IPS DF 4.7 (cell line): ENCODE measurements at regions not wholly inside any gene's neighbourhood (a gene's known extent, or its start where the extent isn't known, plus 50 kb on each side); places are given as distances from the start of the nearest gene placed in this dataset.
"Not testable (repeated sequence)": the region's sequence is repeated elsewhere in the genome, so short reads cannot be mapped to it uniquely, and the experiment has no call there.

Experiments
- DNase-seq: peaks from one replicate; pipeline ENCODE4 v3.0.0-alpha.2; 2013; ENCODE audit warnings: low spot score; ENCODE audit errors: extremely low read depth

DNA sequence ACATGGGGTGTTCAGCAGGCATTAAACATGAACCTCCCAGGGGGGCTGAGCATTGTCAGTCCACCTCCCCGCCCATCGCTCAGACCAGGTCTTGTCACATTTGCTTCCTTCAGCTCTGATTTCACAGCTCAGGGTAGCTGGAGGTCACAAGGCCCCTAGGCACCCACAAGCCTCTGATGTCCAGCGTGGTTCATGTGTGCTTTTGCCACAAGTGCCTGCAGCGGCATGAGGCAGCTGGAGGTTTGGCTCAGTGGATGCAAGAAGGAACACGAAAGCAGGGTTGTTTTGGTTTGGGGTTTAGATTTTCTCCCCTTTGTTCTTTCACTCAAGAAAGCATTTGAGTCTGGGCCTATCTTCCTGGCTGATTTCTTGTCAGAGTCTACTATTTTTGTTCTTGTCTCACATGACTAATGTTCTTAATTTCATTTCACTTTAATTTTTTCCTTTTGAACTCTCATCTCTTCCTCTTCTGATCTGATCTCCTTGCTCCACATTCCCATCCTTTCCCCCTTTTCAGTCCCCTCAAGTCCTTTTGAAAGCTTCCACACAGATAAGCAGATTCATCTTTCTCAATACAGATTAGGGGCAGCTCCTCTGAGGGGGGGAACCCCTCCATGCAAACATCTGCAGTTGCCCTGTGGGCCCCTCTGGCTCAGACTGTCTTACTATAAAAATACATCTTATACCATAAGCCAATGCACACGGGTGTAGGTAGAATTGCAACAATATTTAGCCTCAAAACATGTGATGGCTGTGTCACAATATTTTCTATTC, 68.1 kb upstream of the CEP85L start:
- DNase-seq, result no peak

DNA sequence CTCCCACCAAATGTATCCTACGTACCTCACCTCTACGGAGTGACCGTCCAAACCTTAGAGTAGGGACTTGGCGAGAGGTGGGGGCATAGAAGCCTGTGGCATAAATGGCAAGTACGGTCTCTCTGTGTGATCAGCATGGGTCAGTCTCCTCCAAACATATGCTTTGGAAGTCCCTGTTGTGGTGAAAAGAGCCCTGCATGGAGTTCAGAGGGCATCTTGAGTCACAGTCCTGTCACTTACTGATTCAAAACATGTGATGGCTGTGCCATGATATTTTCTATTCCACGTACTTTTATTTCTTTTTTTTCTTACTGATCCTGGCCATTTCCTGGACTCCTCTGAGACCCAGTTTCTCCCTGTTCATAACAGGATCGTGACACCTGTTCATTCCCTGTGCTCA, 67.5 kb upstream of the CEP85L start:
- no peak for DNase-seq

DNA sequence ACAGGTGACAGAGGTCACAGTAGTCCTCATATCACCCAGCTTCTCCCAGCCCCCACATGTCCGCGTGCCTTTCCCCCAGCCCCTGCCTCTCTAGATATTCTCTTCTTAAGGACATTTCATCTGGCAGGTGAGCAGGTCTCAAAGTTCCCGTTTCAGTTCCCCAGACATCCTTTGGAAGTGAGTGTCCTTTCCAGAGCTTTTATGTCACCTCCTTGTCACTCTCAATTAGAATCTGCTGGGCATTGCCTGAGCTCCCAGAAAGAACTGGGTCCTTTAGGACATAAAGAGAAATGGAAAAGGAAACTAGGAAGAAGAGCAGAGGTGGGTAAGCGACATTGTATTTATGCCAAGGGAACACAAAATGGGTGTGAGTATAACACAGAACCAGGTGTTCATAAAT, 66.9 kb upstream of the CEP85L start:
- DNase-seq, result no peak

DNA sequence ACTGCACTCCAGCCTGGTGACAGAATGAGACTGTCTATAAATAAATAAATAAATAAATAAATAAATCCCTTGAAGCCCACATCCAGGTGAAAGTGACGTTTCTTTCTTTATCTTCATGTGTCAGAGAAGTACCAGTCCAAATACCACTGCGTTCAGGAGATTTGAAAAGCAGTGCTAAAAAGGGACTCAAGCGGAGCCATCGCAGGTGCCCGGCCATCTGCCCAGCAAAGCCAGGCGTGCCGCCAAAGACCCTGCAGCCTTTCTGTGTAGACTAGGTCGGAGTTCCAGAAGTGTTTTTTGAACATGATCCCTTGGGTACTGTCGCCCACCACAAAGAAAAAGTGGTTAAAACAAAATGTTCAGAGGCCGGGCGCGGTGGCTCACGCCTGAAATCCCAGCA, 65.7 kb upstream of the CEP85L start:
- DNase-seq, result no peak

DNA sequence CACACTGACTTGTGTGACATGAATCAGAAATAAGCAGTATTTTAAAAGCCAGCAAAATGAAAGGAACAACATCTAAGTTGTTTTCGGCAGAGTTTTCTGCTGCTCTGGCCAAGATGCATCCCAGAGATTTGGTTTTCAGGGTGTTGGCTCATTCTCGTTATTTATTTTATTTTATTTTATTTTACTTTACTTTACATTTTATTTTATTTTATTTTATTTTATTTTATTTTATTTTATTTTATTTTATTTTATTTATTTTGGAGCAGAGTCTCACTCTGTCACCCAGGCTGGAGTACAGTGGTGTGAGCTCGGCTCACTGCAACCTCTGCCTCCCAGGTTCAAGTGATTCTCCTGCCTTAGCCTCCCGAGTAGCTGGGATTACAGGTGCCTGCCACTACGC, 64.5 kb upstream of the CEP85L start:
- not testable (repeated sequence) for DNase-seq

DNA sequence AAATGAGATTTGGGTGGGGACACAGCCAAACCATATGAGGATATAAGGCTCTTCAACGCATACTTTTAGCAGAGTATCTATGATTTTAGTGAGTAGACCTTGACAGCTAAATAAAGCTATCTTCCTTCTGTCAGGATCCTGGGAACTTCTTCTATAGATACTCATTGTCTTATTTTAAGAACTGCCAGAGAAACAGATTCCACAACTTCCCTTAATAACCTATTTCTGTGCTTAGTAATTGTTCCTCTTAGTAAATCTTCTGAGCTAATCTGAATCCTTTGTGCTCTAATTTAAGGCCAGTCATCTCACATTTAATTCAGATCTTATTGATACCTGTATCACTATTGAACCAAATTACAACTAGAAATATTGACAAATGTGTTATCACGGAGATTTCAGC, 64.0 kb upstream of the CEP85L start:
- DNase-seq, result no peak

DNA sequence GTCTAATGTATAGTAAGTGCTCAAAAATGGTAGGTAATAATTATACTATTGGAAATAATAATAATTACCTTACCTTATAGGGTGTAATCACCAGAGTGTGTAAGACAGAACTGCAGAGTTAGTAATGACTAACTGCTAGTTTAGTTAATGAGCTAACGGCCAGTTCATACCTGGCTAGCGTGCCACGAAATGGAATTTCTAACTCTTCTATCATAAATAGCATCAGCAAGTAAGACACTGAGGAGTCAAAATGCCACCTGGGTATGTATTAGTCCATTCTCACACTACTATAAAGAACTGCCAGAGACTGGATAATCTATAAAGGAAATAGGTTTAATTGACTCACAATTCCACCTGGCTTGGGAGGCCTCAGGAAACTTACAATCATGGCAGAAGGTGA, 63.4 kb upstream of the CEP85L start:
- DNase-seq, result no peak

DNA sequence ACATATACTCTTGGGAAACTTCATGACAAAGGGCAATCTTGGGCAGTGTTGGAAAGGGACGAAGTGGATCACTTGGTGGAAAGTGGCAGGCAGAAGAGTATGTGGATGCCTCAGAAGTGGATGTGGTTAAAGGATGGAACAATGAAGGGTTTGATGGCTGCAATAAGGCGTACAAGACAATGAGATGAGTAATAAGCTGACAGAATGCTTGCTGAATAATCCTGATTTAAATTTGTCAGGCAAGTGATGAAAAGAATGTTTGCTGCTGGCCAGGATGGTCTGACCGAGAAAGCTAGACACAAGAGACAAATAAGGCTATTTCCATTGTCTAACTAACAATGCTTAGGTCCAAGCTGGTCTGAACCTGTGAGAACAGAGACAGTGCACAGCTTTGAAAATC, 61.6 kb upstream of the CEP85L start:
- DNase-seq, result no peak

DNA sequence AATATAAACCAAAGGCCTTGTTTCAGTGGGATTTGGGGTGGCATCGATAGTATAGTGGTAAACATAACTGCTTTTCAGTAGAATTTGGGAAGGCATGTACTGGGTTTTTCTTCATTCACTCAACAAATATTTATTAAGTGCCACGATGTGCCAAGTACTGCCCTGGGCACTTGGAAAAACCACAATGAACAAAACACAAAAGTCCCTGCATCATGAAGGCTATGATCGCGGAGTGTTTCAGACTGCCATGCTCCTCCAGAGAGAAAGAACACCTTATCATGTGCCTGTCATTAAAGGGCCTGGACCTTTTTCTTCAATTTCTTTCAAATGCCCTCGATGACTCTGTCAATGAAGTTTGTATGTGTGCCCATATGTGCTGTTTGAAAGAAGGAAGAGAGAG, 59.2 kb upstream of the CEP85L start:
- no peak for DNase-seq

DNA sequence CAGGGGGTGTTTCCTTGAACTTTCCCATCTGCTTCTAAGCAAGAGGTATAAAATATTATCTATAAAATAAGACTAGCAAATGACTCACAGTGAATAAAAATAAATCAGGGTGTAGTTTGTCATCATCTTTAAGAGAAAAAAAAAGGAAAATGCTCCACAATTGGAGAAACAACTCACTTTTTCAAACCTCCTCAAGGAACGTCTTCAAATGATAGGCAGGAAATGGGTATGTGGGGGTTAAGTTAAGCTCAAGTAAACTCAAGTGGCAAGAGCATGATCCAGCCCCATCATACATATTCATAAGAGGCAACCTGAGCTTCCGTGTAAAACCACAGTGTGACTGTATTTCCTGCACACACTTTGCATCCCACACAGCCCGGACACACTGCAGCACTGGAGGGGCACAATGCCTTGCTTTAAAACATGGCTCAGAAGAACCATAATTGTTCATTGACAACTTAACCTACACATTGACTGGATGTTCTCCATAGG, 58.5 kb upstream of the CEP85L start:
- DNase-seq, result no peak

DNA sequence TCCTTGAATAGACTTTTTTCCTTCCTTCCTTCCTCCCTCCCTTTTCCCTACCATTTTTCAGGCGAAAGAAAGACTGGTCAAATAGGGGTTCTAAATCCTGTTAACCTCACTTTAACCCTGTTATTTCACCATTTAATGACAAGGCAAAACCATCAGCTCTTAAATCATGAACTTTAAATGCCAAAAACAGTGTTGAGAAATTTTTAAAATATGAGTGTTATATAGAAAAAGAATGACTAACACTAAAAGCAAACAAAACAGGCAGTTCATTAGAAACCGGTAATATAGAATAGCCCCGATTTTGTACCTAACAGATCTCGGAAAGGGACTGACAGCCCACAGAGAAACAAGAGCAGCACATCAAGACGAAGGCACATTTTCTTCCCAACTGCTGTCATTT, 57.4 kb upstream of the CEP85L start:
- DNase-seq, result no peak

DNA sequence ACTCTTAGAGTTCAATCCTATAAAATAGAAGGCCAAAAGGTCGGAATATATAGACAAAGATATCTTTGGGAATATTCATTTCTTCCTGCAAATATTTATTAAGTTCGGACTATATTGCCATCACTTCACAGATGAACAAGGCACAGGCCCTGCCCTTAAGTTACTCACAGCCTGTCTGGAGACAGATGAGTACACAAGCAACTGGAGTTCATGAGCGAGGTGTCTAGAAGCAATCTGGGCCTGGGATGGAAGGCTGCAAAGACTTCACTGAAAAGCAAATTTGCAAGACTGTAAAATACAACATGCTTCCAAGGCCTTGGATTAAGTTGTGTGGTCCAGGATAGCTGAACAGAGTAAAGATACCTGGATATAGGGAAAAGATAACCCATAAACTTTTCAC, 56.7 kb upstream of the CEP85L start:
- no peak for DNase-seq

DNA sequence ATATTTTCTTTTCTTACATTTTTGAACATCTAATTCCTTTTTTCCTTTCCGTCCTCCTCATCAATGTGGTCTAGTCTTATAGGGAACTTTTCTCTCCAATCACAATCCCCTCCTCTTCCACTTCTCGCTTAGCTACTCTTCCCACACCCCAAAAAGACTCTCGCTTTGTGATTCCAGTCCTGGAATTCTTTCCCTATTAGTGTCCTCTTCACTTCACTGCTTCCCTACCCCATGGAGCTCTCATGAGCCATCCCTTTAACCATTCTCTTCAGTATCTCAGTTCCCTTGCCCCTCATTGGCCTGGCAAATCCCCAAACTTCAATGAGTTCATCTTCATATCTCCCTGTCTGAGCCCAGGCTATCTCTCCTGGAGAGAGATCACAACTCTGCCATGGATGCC, 55.3 kb upstream of the CEP85L start:
- no peak for DNase-seq

DNA sequence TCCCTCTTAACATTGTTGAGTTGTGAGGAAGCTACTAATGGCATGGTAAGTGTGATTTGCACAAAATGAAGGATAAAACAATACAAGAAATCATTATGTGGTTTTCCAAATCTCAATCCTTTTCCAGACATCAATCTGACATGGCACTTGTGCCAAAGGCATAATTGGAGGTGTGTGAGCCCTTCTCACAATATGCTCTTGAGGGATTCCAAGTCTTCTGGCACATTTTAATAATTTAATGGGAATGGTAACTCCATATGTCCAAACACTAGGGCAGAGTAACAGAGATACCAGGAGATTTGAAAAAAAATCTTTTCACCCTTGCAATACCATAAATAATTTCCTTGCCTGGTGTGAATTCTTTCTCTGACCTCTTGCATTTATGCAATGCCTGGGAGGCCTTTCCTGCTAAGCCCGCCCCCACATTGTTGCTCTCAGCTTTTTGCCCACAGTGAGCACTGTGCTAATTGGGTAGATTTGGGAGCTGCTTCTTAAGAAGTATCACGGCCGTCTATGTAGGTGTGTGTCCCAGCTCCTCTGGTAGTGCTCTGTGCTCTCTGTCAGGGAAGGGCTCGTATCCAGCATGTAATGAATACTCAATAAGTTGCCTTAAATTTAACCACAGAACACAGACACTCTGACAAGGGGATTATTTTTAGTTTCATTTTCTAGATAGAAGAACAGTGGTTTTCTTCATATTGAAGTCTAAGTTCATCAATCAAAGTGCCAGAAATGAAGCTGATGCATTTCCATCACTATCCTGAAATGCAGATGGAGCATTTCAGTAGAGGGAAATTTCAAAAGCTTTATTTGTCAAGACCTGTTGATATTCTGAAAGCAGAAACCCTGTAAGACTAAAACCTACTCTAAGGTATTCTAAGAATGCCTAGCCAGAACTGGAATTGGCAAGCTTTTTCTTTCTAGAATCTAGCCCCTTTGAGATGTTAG, 54.4 kb upstream of the CEP85L start:
- no peak for DNase-seq

DNA sequence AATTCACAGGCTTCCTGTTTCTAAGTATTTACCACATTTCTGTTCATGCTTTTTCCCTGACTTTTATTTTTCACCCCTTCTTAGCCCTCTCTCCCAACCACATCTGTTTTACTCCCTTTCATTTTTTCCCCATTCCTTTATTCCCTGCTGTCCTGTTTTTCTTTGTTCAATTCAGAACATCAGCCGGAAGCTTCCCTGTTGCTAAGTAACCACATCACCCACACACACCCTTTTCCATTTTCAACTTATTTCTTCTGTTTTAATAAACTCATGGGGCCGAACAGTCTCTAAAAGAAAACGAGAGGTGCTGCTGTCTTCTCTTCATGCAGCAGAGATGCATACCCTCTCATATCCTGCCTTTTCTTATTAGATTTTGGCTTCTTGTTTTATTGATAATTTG, 53.5 kb upstream of the CEP85L start:
- DNase-seq, result no peak

DNA sequence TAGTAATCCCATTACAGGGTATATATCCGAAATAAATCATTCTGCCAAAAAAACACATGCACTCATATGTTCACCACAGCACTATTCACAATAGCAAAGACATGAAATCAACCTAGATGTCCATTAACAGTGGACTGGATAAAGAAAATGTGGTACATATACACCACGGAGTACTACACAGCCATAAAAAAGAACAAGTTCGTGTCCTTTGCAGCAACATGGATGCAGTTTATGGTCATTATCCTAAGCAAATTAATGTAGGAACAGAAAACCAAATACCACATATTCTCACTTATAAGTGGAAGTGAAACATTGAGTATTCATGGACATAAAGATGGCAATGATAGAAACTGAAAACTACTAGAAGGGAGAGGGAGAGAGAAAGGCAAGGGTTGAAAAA, 49.9 kb upstream of the CEP85L start:
- not testable (repeated sequence) for DNase-seq
